CD14-positive monocyte (primary cell): ENCODE measurements at regions not wholly inside any gene's neighbourhood (a gene's known extent, or its start where the extent isn't known, plus 50 kb on each side); places are given as distances from the start of the nearest gene placed in this dataset.

Source experiments
- DNase-seq, 3 donors: peaks; one replicate each; pipeline ENCODE4 v3.0.0-alpha.2; 2011 to 2022
- H2AFZ ChIP-seq: 2 replicates; pipeline ENCODE4 v1.6.0; 2012; ENCODE audit warnings: mild to moderate bottlenecking, low read depth, low read length, inconsistent platforms; ENCODE audit not compliant: insufficient read depth, poor library complexity, severe bottlenecking
- H3K27ac ChIP-seq, 2 donors: 1 replicate in 1 of 2; 2 replicates in 1 of 2; pipeline ENCODE4 v1.5.1; 2012 to 2013; ENCODE audit warnings: low read length in 2 of 2, control low read depth in 1 of 2, inconsistent platforms in 1 of 2, low read depth in 1 of 2, mild to moderate bottlenecking in 1 of 2
- H3K27me3 ChIP-seq, 2 donors: one replicate each; pipeline versions ENCODE4 v1.6.0 to v1.6.1; 2011 to 2013; ENCODE audit warnings: low read length in 2 of 2; ENCODE audit not compliant: control insufficient read depth in 2 of 2, insufficient read depth in 2 of 2
- H3K36me3 ChIP-seq, 2 donors: replicated peaks in 1 of 2; 1 replicate in 1 of 2; 2 replicates in 1 of 2; pipeline versions ENCODE4 v1.5.1 to v1.6.1; 2012 to 2013; ENCODE audit warnings: low read length in 2 of 2, control low read depth in 1 of 2, inconsistent platforms in 1 of 2, mild to moderate bottlenecking in 1 of 2; ENCODE audit not compliant: insufficient read depth in 2 of 2, control insufficient read depth in 1 of 2
- H3K4me1 ChIP-seq, 2 donors: 1 replicate in 1 of 2; 2 replicates in 1 of 2; pipeline versions ENCODE4 v1.5.1 to v1.6.1; 2012 to 2013; ENCODE audit warnings: low read length in 2 of 2, control low read depth in 1 of 2, inconsistent platforms in 1 of 2, mild to moderate bottlenecking in 1 of 2, moderate library complexity in 1 of 2; ENCODE audit not compliant: insufficient read depth in 2 of 2, control insufficient read depth in 1 of 2
- H3K4me2 ChIP-seq: replicated peaks from 2 replicates; pipeline ENCODE3; 2012; ENCODE audit warnings: low read length, moderate library complexity, mild to moderate bottlenecking; ENCODE audit not compliant: poor library complexity, severe bottlenecking; ENCODE audit errors: extremely low read depth
- H3K4me3 ChIP-seq, 3 experiments: fragments of 200-600 bp in 1 of 3; sonication (generic) in 1 of 3; replicated peaks in 1 of 3; 1 replicate in 2 of 3; 2 replicates in 1 of 3; pipeline ENCODE4 v1.5.1; 2011 to 2013; ENCODE audit warnings: low read length in 3 of 3, mild to moderate bottlenecking in 3 of 3, control low read depth in 2 of 3, low read depth in 2 of 3, inconsistent platforms in 1 of 3, moderate library complexity in 1 of 3
- H3K79me2 ChIP-seq: 2 replicates; pipeline ENCODE4 v1.6.0; 2012; ENCODE audit warnings: mild to moderate bottlenecking, control low read depth, inconsistent platforms, low read length, moderate library complexity; ENCODE audit not compliant: insufficient read depth
- H3K9ac ChIP-seq: 2 replicates; pipeline ENCODE4 v1.6.0; 2017; ENCODE audit warnings: low read length, mild to moderate bottlenecking; ENCODE audit not compliant: insufficient read depth, poor library complexity, severe bottlenecking
- H3K9me3 ChIP-seq, 2 donors: replicated peaks in 1 of 2; 1 replicate in 1 of 2; 2 replicates in 1 of 2; pipeline versions ENCODE4 v1.5.1 to v1.6.1; 2012 to 2013; ENCODE audit warnings: low read length in 2 of 2, control low read depth in 1 of 2; ENCODE audit not compliant: control insufficient read depth in 1 of 2, insufficient read depth in 1 of 2
- H4K20me1 ChIP-seq: 2 replicates; pipeline ENCODE4 v1.6.0; 2012; ENCODE audit warnings: mild to moderate bottlenecking, low read length, control low read depth, moderate library complexity; ENCODE audit not compliant: insufficient read depth
- H3K27ac Mint-ChIP-seq, 7 donors: one replicate each; pipeline ENCODE4 v1.8.0; 2020; ENCODE audit warnings: mild to moderate bottlenecking in 7 of 7, mixed read lengths in 7 of 7, moderate library complexity in 6 of 7, inconsistent platforms in 2 of 7
- H3K27me3 Mint-ChIP-seq, 3 donors: one replicate each; pipeline ENCODE4 v1.8.0; 2021 to 2022; ENCODE audit warnings: low read depth in 3 of 3, mild to moderate bottlenecking in 3 of 3, mixed read lengths in 3 of 3, moderate library complexity in 3 of 3, inconsistent platforms in 1 of 3
- H3K36me3 Mint-ChIP-seq, 2 donors: one replicate each; pipeline ENCODE4 v1.8.0; 2020; ENCODE audit warnings: mixed read lengths in 2 of 2, inconsistent platforms in 1 of 2, mild to moderate bottlenecking in 1 of 2
- H3K4me1 Mint-ChIP-seq: one replicate; pipeline ENCODE4 v1.8.0; 2020; ENCODE audit warnings: mild to moderate bottlenecking, mixed read lengths
- H3K4me3 Mint-ChIP-seq, 2 donors: one replicate each; pipeline ENCODE4 v1.8.0; 2020; ENCODE audit warnings: mild to moderate bottlenecking in 2 of 2, mixed read lengths in 2 of 2, moderate library complexity in 1 of 2
- H3K9me3 Mint-ChIP-seq, 7 donors: one replicate each; pipeline ENCODE4 v1.8.0; 2020 to 2022; ENCODE audit warnings: mixed read lengths in 7 of 7, mild to moderate bottlenecking in 6 of 7, moderate library complexity in 6 of 7, inconsistent platforms in 2 of 7
- CTCF ChIP-seq: fragments of 200-600 bp; IDR thresholded peaks from one replicate; pipeline ENCODE4 v1.8.0; 2022; ENCODE audit warnings: antibody characterized with exemption, mild to moderate bottlenecking
- WGBS: methylation state at CpG from one replicate; pipeline ENCODE4 v1.1.5; 2013; ENCODE audit warnings: missing lambda C conversion rate; ENCODE audit not compliant: insufficient coverage; 5-methylcytosine and 5-hydroxymethylcytosine counted together
- intact Hi-C, 2 donors: fragments of 100-400 bp; cut with micrococcal nuclease; formaldehyde crosslinking; loops; one replicate each; pipeline versions ENCODE4 v1.15.0 to v1.15.1; 2023

DNA sequence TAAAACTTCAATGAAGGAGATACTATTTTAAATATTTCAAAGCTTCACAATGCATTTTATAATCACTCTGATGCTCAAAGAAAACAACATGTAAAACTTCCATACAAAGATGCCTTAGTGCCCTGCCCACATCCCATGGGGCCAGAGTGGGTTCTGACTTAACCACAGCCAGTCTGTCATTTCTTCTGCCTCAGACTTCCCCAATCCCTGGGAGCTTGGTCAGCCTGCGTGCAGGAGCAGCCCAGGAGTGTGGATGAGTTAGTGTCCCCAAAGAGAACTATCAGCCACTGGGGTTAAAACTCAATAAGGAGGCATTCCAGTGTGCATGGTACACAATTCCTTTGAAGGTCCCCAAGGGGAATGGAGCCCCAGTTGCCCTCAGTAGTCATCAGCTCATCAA lies 100.3 kb downstream of the PTCSC3 start:
- peaks cover 0 to 4% (median 0%) of the 10 kb centered on the region in 7 donors for H3K9me3 Mint-ChIP-seq
- no peak overlapping the region for H2AFZ ChIP-seq
- no peaks in the 10 kb centered on the region for H3K79me2 ChIP-seq
- H3K27me3 Mint-ChIP-seq, result peaks cover 3 to 8% (median 5%) of the 10 kb centered on the region in 3 donors
- H3K4me1 Mint-ChIP-seq, result no peaks in the 10 kb centered on the region
- no peaks in the 10 kb centered on the region for H3K27me3 ChIP-seq
- no peak overlapping the region for H3K27ac Mint-ChIP-seq
- intact Hi-C loops, result no loop called here
- H3K27ac ChIP-seq, result no peak overlapping the region
- DNase-seq, result no peak
- no peaks in the 10 kb centered on the region for H3K36me3 Mint-ChIP-seq
- H3K4me3 ChIP-seq, result no peak overlapping the region
- H3K36me3 ChIP-seq, result no peaks in the 10 kb centered on the region
- no peaks in the 10 kb centered on the region for H3K9me3 ChIP-seq
- H3K4me3 Mint-ChIP-seq, result no peak overlapping the region
- 43% methylated on average over 1 of the region's 1 CpG for WGBS
- TF ChIP-seq CTCF, result no peak
- no peak overlapping the region for H3K4me2 ChIP-seq
- no peaks in the 10 kb centered on the region for H3K4me1 ChIP-seq
- H3K9ac ChIP-seq, result no peak overlapping the region
- no peaks in the 10 kb centered on the region for H4K20me1 ChIP-seq

DNA sequence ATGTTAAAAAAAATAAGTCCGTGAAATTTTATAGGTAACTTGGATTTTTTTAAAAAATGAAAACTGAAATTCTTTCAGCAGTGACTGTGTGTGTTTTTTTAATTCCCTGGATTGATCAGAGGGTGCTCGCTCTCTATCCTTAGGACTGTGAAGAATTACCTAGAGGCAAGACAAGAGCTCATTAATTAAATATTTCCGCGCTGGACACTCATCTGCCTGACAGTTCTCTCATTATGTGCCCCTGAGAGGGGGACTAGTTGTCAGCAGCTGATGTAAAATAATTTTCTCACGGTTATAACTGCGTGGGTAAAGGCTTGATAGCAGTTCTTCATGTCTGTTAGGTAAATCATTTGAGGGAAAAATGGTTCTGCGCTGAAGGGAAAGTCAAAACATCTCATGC lies 101.3 kb downstream of the PTCSC3 start:
- TF ChIP-seq CTCF, result no peak
- Mint-ChIP-seq H3K9me3 (peaks cover 0 to 3% (median 0%) of the 10 kb centered on the region in 7 donors), H3K27me3 (peaks cover 3 to 5% (median 3%) of the 10 kb centered on the region in 3 donors), H3K4me1 (no peaks in the 10 kb centered on the region), H3K27ac (no peak overlapping the region), H3K36me3 (no peaks in the 10 kb centered on the region), H3K4me3 (no peak overlapping the region)
- Histone ChIP-seq H3K4me3 (no peak overlapping the region), H3K36me3 (no peaks in the 10 kb centered on the region), H3K9me3 (no peaks in the 10 kb centered on the region), H3K27me3 (no peaks in the 10 kb centered on the region), H3K9ac (no peak overlapping the region), H3K27ac (no peak overlapping the region), H2AFZ (no peak overlapping the region), H3K79me2 (no peaks in the 10 kb centered on the region), H3K4me2 (no peak overlapping the region), H4K20me1 (no peaks in the 10 kb centered on the region), H3K4me1 (no peaks in the 10 kb centered on the region)
- intact Hi-C loops, result no loop called here
- WGBS, result 100% methylated on average over 1 of the region's 7 CpGs
- DNase-seq, result no peak
